LNCAP (cell line): ENCODE measurements at regions not wholly inside any gene's neighbourhood (a gene's known extent, or its start where the extent isn't known, plus 50 kb on each side); places are given as distances from the start of the nearest gene placed in this dataset.

Source experiments
- TF ChIP-seq, protein P1 (sequence below): fragments of 450-650 bp; IDR thresholded peaks from 2 replicates; pipeline ENCODE4 v1.5.1; 2017; ENCODE audit warnings: mild to moderate bottlenecking

DNA sequence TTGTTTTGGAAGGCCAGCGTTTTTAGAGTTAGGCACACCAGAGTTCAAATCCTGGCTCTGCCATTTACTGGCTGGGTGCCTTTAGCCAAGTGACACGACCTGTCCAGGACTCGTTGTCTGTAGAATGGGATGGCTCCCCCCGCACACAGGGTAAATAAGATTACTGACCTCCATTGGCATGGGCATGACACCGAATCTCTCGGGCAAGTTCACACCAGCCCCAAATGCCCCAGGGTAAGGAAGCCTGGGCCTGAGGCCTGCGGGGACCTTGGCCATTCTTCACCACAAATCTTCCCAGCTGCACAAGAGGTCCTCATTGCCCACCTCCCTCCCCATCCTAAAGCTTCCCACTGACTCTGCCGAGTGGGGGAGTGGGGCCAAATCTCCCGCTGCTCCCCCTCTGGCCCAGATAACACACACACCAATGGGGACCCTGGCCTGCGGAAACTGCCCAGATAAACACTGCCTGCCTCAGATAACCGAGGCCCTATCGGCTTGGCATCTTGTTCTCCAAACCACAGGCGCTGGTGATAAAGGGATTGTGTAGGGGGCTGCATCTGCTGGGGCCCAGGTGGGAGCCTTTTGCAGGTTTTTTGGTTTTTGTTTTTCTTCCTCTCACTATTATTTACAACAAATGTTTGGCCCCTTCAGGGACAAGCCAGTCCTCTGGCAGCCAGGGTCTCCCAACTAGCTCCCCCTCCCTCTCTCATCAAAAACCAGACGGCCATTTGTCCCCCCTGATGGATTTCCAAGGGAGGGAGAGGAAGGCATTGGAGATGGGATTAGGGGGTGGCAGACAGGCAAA, 75.0 kb upstream of the LHX1 start:
- TF ChIP-seq, protein P1, sequence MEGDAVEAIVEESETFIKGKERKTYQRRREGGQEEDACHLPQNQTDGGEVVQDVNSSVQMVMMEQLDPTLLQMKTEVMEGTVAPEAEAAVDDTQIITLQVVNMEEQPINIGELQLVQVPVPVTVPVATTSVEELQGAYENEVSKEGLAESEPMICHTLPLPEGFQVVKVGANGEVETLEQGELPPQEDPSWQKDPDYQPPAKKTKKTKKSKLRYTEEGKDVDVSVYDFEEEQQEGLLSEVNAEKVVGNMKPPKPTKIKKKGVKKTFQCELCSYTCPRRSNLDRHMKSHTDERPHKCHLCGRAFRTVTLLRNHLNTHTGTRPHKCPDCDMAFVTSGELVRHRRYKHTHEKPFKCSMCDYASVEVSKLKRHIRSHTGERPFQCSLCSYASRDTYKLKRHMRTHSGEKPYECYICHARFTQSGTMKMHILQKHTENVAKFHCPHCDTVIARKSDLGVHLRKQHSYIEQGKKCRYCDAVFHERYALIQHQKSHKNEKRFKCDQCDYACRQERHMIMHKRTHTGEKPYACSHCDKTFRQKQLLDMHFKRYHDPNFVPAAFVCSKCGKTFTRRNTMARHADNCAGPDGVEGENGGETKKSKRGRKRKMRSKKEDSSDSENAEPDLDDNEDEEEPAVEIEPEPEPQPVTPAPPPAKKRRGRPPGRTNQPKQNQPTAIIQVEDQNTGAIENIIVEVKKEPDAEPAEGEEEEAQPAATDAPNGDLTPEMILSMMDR: no peak

DNA sequence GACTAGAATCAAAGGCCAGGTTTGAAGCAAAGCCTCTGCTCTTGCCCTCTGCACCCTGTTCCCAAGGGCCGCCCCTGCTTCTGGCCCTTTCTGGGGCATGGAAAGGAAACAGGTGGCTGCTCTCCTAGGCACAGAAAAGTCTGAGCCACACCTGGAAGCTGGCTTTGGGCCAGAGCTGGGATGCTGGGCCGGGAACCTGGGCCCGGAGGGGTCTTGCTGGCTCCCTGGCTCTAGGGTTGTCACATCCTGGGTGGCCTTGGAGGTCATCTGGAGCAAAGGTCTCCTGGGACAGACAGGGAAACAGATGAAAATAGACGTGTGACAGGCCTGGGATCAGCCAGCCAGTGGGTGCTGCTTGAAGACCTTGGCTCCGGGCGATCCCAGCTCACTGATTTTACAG, 74.1 kb upstream of the LHX1 start:
- TF ChIP-seq, protein P1: no peak

DNA sequence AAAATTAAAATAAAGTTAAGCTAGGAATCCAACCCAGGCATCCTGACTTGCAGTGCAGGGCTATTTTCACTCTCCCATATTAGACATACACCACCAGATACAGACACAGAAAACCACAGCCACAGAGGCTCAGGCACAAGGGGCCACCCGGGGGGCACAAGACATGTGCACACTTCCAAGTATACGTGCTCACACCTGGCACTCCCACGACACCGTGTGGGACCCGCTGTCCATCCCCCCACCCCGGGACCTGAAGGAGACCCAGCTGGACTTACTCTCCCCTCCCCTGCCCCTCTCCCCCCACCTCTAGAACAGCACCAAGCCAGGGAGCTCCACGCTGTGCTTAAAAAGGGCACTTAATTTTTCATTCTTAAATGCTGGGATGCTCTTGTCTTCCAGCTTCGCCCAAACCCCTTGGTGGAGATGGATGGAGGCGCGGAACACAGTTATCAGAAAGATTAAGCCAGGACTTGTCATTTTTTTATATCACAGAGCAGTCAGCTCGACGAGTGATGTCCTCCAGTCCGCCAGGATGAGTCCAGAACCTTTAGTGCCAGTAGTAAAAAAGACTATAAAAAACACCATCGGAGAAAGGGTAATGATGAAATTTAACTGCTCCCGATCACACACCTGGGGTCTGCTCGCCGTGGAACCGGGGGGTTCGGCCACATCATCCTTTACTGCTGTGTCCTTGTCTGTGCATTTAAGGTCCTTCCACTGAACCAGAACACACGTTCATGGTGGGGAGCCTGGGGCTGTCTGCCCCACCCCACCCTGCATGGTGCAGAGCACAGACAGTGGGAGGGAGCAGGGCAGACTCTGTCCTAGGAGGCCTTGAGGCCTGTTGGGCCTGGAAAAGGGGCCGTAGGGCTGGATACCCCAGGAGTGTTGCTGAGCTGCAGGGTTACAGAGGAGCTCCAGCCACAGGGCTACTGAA, 73.3 kb upstream of the LHX1 start:
- TF ChIP-seq, protein P1: no peak

DNA sequence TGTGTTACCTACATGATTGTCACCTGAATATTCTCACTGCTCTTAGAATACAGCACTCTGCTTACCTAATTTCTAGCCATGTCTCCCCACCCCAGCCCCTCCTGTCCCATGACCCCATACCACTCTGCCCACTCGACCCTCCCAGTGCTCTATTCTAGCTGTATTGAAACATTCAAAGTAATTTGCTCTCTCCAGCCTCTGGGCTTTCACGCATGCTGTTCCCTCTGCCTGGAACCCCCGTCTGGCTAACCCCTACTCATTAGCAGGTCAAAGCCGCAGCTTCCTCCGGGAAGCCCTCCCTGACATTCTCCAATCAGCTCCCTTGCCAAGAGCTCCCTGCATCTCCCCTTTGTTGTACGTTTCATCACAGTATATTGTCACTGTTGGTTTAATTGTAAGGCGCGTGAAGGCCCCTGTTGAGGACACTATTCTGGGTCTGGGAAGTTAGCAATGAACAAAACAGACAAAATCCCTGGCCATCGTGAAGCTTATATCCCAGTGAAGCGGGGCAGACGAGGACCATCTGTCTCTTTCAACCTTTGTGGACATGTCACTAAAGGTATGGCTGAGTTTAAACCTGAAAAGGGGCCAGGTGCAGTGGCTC, 72.3 kb upstream of the LHX1 start:
- TF ChIP-seq, protein P1: no peak

DNA sequence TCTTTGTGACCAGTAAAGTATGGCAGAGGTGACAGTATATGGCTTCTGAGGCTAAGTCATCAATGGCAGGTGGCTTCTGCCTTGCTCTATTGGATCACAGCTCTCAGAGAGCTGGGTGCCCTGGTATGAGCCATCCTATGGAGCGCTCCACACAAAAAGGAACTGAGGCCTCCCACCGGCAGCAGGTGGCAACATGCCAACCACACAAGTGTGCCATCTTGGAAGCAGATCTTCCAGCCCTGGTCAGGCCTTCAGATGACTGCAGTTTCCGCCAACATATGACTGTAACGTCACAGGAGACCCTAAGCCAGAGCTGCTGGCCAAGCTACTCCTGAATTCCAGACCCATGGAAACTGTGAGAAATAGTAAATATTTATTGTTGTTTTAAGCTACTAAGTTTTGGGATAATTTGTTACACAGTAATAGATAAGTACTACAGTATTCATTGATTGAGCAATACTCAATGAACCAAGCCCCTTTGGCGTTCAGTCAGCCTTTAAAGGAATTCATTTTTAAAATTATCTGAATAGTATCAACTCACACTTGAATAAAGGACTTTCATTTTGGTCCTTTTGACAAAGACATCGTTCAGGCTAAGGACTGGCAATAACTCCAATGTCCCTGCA, 69.4 kb upstream of the LHX1 start:
- TF ChIP-seq, protein P1: no peak

DNA sequence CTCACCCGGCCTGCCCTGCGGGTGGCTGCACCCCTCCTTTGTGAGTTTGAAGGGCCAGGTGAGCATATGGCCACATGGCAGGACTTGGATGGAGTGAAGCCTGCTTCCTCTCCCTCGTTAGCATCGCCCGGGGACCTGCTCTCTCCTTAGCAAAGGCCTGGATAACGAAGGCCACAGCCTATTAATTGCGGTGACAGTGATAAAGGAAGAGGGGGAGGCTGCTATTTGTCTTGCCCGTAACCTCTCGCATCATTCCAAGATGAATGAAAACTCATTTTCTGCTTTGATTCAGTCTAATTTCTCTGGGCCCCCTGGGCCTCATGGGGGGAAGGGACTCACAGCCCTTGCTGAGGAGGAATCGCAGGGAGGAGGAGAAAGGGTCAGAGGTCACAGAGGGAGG, 68.5 kb upstream of the LHX1 start:
- TF ChIP-seq, protein P1: no peak

DNA sequence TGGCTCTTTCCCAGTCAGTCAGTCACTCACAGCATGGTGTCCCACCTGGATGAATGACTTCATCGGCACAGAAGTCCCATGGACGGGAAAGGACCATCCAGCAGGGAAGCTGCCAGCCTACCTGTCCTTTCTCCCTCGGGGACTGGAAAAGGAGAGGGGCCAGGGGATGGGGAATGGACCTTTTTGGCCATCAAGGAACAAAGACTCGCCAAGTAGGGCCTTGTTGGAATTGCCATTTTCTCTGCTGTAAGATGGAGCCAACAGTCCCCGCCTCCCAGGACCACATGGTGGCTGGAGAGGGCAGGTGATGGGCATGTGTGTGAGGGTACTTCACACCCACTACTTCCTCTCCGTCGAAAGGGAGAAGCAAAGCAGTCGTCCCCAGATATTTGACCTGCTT, 67.8 kb upstream of the LHX1 start:
- TF ChIP-seq, protein P1: no peak
